Retinal pigment epithelial cell (primary cell): ENCODE measurements at regions not wholly inside any gene's neighbourhood (a gene's known extent, or its start where the extent isn't known, plus 50 kb on each side); places are given as distances from the start of the nearest gene placed in this dataset.

Experiments used
- DNase-seq: peaks from one replicate; pipeline ENCODE4 v3.0.0-alpha.2; 2010; ENCODE audit warnings: low read depth
- H3K4me3 ChIP-seq: 2 replicates; pipeline ENCODE4 v1.5.1; 2011; ENCODE audit warnings: mild to moderate bottlenecking, low read length, control low read depth, moderate library complexity
- CTCF ChIP-seq: conservative IDR thresholded peaks from 2 replicates; pipeline ENCODE4 v1.5.1; 2011; ENCODE audit warnings: low read depth, low read length, control low read depth, inconsistent platforms

- H3K4me3 ChIP-seq = no peak overlapping the region
- DNase-seq = no peak
- no peak for TF ChIP-seq CTCF
Observed at GRCh38 chr6:16846399-16846778, 85.1 kb upstream of the ATXN1 start.

GRCh38 chr6:16844183-16844582 lies 82.9 kb upstream of the ATXN1 start:
- TF ChIP-seq CTCF = no peak
- DNase-seq = no peak
- H3K4me3 ChIP-seq = no peak overlapping the region

GRCh38 chr6:16842676-16843075 lies 81.4 kb upstream of the ATXN1 start:
- TF ChIP-seq CTCF = no peak
- H3K4me3 ChIP-seq = no peak overlapping the region
- DNase-seq = no peak

- no peak overlapping the region for H3K4me3 ChIP-seq
- no peak for DNase-seq
- no peak for TF ChIP-seq CTCF
Observed at GRCh38 chr6:16841241-16841640, 80.0 kb upstream of the ATXN1 start.

- TF ChIP-seq CTCF = no peak
- DNase-seq = no peak
- no peak overlapping the region for H3K4me3 ChIP-seq
Observed at GRCh38 chr6:16840725-16841124, 79.5 kb upstream of the ATXN1 start.

GRCh38 chr6:16840291-16840690 lies 79.0 kb upstream of the ATXN1 start:
- H3K4me3 ChIP-seq = no peak overlapping the region
- no peak for DNase-seq
- no peak for TF ChIP-seq CTCF

GRCh38 chr6:16839631-16840179 lies 78.4 kb upstream of the ATXN1 start:
- no peak overlapping the region for H3K4me3 ChIP-seq
- no peak for DNase-seq
- TF ChIP-seq CTCF = no peak
